ENCODE measurements at regions not wholly inside any gene's neighbourhood (a gene's known extent, or its start where the extent isn't known, plus 50 kb on each side); places are given as distances from the start of the nearest gene placed in this dataset.
A peak's percentile ranks its signal among the peaks of the same experiment; 100 is the strongest.
"Not testable (repeated sequence)": the region's sequence is repeated elsewhere in the genome, so short reads cannot be mapped to it uniquely, and the experiment has no call there.

GRCh38 chr9:28999806-29000205, 1426.5 kb upstream of the C9orf72 start:
- no peak for DNase-seq (ENCODE audit: low read depth)

DNA sequence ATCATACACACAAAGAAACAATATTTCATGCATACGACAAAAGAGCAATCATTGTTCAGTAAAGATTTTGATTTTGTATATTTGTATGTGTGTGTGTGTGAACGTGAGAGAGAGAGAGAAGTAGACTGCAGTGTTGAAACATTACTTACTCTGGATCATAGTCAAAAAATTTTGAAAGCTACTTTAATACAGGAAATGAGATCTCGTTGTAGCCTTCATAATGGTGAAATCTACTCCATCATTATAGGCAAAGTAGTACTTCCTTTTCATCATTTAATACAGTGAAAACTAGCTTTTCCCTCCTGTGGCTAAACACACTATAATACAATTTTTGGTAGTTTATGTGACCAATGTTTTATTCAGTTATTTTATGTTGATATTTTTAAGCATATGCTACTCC, 1427.7 kb upstream of the C9orf72 start:
- DNase-seq (ENCODE audit: low read depth), result no peak

- DNase-seq (ENCODE audit: low read depth), result no peak
These were observed 1431.7 kb upstream of the C9orf72 start for GRCh38 chr9:29004988-29005387.

DNA sequence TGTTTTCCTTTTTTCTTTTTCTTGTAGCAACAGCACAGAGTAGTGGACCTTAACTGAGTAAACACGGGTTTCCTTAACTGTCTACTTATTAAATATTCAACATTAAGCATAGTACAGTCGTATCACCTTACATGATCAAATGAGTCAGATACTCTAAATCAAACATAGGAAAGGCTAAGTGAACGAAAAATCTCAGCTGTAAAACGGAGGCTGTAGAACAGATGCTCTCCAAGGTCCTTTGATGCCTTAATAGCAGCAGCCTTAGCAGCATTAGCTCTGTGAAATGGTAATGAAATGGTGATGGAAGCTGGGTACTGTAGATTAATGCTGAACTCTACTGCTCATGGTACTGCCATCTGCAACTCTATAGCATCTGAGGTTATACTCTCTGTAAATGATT, 1433.3 kb upstream of the C9orf72 start:
- DNase-seq (ENCODE audit: low read depth), result no peak

GRCh38 chr9:29012911-29013310, 1439.6 kb upstream of the C9orf72 start:
- no peak for DNase-seq (ENCODE audit: low read depth)

- no peak for DNase-seq (ENCODE audit: low read depth)
These were observed 1448.4 kb upstream of the C9orf72 start for GRCh38 chr9:29021632-29022031.

- no peak for DNase-seq (ENCODE audit: low read depth)
These were observed 1465.1 kb upstream of the C9orf72 start for GRCh38 chr9:29038332-29038731.

GRCh38 chr9:29039258-29039657, 1466.0 kb upstream of the C9orf72 start:
- DNase-seq (ENCODE audit: low read depth), result peak; percentile 18

GRCh38 chr9:29043072-29043471, 1469.8 kb upstream of the C9orf72 start:
- no peak for DNase-seq (ENCODE audit: low read depth)

DNA sequence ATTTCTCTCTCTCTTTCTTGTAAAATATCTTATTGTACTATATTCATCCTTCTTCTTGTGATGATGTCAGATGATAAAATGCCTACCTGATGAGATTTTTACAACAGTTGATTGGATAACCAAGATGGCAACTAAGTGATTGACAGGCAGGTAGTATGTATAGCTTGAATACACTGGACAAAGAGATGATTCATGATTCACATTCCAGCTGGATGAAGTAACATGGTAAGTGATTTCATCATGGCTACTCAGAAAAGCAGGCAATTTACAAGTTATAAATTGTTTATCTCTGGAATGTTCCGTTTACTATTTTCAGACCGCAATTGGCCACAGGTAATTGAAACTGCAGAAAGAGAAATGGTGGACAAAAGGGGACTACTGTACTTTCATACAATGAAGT, 1471.7 kb upstream of the C9orf72 start:
- no peak for DNase-seq (ENCODE audit: low read depth)

DNA sequence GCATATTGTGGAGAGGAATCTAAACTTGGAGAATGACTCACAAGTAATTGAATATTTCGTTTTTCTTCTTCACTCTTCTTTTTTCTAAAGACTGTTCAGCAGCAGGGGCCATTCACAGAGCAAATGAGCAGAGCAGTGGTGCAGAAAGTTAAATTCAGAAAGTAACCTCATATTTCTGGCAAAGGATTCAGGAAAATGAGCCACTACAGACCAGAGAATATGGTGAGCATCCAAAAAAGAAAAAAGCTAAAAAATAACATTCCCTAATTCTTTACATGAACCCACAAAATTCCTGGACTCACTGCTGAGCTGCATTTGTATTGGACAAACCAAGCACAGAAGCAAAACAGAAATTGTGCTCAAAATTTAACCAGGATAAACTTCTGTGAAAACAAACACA, 1486.8 kb upstream of the C9orf72 start:
- peak; percentile 29 for DNase-seq (ENCODE audit: low read depth)

- no peak for DNase-seq (ENCODE audit: low read depth)
These were observed 1489.2 kb upstream of the C9orf72 start for GRCh38 chr9:29062446-29062845.

GRCh38 chr9:29063031-29063430, 1489.8 kb upstream of the C9orf72 start:
- DNase-seq (ENCODE audit: low read depth), result no peak

- DNase-seq (ENCODE audit: low read depth), result no peak
These were observed 1492.9 kb upstream of the C9orf72 start for GRCh38 chr9:29066141-29066640.

- no peak for DNase-seq (ENCODE audit: low read depth)
These were observed 1495.2 kb upstream of the C9orf72 start for GRCh38 chr9:29068461-29068860.

DNA sequence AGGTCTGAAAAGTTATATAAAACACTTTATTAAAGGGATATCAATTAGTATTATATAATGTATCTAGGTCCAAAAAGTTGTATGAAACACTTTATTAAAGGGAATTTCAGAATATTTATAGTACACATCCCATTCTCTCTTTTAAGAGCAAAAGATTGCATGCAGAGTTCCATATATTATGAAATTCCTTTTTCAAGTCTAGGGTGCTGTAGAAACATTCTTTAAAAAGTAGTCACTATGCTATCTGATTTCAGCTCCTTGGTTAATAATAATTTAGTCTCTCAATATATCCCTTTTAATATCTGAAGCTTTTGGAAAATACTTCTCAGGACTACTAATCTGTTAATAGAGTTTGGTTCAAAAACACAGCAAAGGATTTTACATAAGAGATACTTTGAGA, 1496.1 kb upstream of the C9orf72 start:
- no peak for DNase-seq (ENCODE audit: low read depth)

- DNase-seq (ENCODE audit: low read depth), result peak; percentile 80
These were observed 1504.9 kb upstream of the C9orf72 start for GRCh38 chr9:29078063-29078666.

DNA sequence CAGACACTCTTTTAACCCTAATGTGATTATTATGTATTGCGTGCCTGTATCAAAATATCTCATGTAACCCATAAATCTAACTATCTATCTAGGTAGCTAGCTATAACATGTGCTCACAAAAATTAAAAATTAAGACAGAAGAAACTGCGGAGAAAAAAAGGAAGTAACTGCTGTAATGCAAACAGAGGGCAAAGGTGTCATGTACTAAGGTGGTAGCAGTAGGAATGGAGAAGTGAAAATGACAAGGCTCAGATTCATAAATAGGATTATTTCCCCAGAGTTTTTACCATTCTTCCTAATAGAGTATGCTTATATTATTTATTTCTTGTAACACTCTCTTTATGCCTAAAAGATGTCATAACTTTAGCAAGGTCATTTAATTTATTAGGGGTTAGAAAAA, 1527.5 kb upstream of the C9orf72 start:
- no peak for DNase-seq (ENCODE audit: low read depth)

DNA sequence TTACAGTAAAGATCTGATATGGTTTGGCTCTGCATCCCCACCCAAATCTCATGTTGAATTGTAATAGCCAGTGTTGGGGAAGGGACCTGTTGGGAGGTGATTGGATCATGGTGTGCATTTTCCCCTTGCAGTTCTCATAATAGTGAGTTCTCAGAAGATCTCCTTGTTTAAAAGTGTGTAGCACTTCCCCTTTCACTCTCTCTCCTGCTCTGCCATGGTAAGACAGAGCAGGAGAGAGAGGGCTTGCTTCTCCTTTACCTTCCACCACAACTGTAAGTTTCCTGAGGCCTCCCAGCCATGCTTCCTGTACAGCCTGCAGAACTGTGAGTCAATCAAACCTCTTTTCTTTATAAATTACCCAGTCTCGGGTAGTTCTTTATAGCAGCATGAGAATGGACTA, 1530.9 kb upstream of the C9orf72 start:
- DNase-seq (ENCODE audit: low read depth), result not testable (repeated sequence)

- DNase-seq (ENCODE audit: low read depth), result no peak
These were observed 1545.3 kb upstream of the C9orf72 start for GRCh38 chr9:29118555-29118954.

DNA sequence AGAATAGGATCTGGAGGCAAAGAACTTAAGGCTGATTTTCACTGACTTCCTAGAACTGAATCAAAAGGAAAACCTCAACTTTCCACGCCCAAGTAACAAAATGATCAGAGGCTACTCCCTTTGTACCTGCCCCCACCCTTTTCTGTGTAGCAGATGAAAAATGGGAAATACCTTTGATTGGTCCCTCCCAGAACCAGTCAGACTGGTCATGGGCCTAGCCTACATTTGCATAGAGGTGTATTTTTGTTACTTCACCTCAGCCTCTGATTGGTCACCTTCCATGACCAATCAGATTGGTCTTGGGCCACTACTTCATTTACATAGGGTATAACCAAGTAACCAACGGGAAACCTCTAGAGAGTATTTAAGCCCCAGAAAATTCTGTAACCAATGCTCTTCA, 1553.5 kb upstream of the C9orf72 start:
- DNase-seq (ENCODE audit: low read depth), result no peak

- no peak for DNase-seq (ENCODE audit: low read depth)
These were observed 1556.5 kb upstream of the C9orf72 start for GRCh38 chr9:29129763-29130162.

DNA sequence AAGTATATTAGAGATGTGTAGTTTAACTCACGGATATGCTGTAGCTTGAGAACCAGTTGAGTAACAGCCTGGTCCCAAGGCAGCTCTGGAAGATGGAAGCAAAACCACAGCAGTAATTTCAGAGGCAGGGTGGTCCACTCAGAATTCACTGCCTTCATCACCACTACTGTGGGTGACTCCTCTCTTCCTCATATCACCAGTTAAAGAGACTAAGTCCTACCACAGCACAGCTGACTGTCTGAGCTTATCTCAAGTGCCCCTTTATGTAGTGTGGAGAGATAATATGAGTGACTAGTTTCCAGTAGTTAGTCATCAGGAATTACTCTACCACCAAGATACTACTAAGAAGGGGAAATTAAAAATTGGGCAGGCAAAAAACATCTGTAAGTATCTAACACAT, 1571.2 kb upstream of the C9orf72 start:
- DNase-seq (ENCODE audit: low read depth), result no peak

DNA sequence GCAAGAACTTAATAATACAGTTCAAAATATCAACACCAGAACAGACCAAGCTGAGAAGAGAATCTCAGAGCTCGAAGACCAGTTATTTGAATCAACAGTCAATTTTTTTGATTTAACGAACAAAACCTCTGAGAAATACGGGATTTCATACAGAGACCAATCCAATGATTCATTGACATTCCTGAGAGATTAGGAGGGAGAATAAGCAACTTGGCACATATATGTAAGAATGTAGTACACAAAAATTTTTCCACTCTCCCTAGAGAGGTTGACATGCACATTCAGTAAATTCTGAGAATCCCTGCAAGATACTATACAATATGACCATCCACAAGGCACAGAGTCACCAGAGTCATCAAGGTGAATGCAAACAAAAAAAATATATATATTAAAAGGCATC, 1577.3 kb upstream of the C9orf72 start:
- DNase-seq (ENCODE audit: low read depth), result peak; percentile 14

All from stromal cell of bone marrow (primary cell).